22Rv1 (cell line): ENCODE measurements at regions not wholly inside any gene's neighbourhood (a gene's known extent, or its start where the extent isn't known, plus 50 kb on each side); places are given as distances from the start of the nearest gene placed in this dataset.

Source experiments
- ZFX ChIP-seq: fragments of 450-650 bp; IDR thresholded peaks from 2 replicates; pipeline ENCODE4 v1.6.1; 2017; ENCODE audit warnings: antibody characterized with exemption, borderline replicate concordance
- TF ChIP-seq, protein P1 (sequence below): fragments of 450-650 bp; IDR thresholded peaks from 2 replicates; pipeline ENCODE4 v1.5.1; 2017; ENCODE audit warnings: mild to moderate bottlenecking

DNA sequence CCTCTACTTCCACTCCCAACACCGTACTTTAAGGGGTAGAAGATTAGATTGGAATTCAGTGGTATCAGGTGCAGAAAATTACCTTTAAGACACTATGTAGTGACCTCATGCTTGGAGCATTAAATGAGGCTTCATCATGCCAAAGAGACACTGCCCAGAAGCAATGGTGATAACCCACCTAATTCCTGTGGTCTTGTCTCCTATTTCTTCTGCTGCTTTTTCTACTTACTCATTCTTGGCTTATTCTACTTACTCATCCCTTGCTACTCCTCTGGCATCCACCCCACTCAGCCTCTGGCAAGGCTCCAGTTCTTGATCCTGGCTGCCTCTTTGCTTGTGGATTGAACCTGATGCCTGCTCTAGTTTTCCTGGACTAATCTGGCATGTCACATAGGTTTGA lies 62.3 kb upstream of the ADAMTS3 start:
- TF ChIP-seq, protein P1, sequence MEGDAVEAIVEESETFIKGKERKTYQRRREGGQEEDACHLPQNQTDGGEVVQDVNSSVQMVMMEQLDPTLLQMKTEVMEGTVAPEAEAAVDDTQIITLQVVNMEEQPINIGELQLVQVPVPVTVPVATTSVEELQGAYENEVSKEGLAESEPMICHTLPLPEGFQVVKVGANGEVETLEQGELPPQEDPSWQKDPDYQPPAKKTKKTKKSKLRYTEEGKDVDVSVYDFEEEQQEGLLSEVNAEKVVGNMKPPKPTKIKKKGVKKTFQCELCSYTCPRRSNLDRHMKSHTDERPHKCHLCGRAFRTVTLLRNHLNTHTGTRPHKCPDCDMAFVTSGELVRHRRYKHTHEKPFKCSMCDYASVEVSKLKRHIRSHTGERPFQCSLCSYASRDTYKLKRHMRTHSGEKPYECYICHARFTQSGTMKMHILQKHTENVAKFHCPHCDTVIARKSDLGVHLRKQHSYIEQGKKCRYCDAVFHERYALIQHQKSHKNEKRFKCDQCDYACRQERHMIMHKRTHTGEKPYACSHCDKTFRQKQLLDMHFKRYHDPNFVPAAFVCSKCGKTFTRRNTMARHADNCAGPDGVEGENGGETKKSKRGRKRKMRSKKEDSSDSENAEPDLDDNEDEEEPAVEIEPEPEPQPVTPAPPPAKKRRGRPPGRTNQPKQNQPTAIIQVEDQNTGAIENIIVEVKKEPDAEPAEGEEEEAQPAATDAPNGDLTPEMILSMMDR, result no peak
- TF ChIP-seq ZFX, result no peak
